GM18517 (cell line): ENCODE measurements at regions not wholly inside any gene's neighbourhood (a gene's known extent, or its start where the extent isn't known, plus 50 kb on each side); places are given as distances from the start of the nearest gene placed in this dataset.

Experiments
- ATAC-seq: cut with Tn5 transposase; IDR thresholded peaks from one replicate; pipeline ENCODE4 v1.9.1; 2021; ENCODE audit warnings: mild to moderate bottlenecking, moderate library complexity; ENCODE audit not compliant: unreplicated experiment

- no peak for ATAC-seq
Measured at GRCh38 chr14:89013698-89014568, 189.5 kb downstream of the TTC8 start.

GRCh38 chr14:89014569-89014850 lies 190.1 kb downstream of the TTC8 start:
- ATAC-seq, result no peak

GRCh38 chr14:89015016-89015415 lies 190.6 kb downstream of the TTC8 start:
- ATAC-seq, result no peak

- no peak for ATAC-seq
Measured at GRCh38 chr14:89017417-89017816, 193.0 kb downstream of the TTC8 start.

GRCh38 chr14:89022274-89022673 lies 197.8 kb downstream of the TTC8 start:
- no peak for ATAC-seq

- ATAC-seq, result no peak
Measured at GRCh38 chr14:89024691-89025090, 200.2 kb downstream of the TTC8 start.

GRCh38 chr14:89025561-89026236 lies 201.2 kb downstream of the TTC8 start:
- no peak for ATAC-seq

- peak; percentile 55 for ATAC-seq
Measured at GRCh38 chr14:89027097-89027740, 202.8 kb downstream of the TTC8 start.

- ATAC-seq, result no peak
Measured at GRCh38 chr14:89028462-89029134, 204.1 kb downstream of the TTC8 start.

- ATAC-seq, result no peak
Measured at GRCh38 chr14:89029961-89030694, 205.7 kb downstream of the TTC8 start.

GRCh38 chr14:89030921-89031320 lies 206.5 kb downstream of the TTC8 start:
- ATAC-seq, result no peak

GRCh38 chr14:89032086-89032649 lies 207.7 kb downstream of the TTC8 start:
- ATAC-seq, result no peak

- no peak for ATAC-seq
Measured at GRCh38 chr14:89033756-89034155, 209.3 kb downstream of the TTC8 start.

GRCh38 chr14:89036371-89036770 lies 211.9 kb downstream of the TTC8 start:
- no peak for ATAC-seq

- ATAC-seq, result no peak
Measured at GRCh38 chr14:89037065-89037464, 212.6 kb downstream of the TTC8 start.

- no peak for ATAC-seq
Measured at GRCh38 chr14:89040080-89040459, 215.6 kb downstream of the TTC8 start.

GRCh38 chr14:89040460-89041256 lies 216.2 kb downstream of the TTC8 start:
- no peak for ATAC-seq

- no peak for ATAC-seq
Measured at GRCh38 chr14:89041257-89041582, 216.8 kb downstream of the TTC8 start.

- ATAC-seq, result no peak
Measured at GRCh38 chr14:89042021-89042420, 217.6 kb downstream of the TTC8 start.

GRCh38 chr14:89053303-89053702 lies 228.9 kb downstream of the TTC8 start:
- ATAC-seq, result no peak
